ENCODE measurements at regions not wholly inside any gene's neighbourhood (a gene's known extent, or its start where the extent isn't known, plus 50 kb on each side); places are given as distances from the start of the nearest gene placed in this dataset.

DNA sequence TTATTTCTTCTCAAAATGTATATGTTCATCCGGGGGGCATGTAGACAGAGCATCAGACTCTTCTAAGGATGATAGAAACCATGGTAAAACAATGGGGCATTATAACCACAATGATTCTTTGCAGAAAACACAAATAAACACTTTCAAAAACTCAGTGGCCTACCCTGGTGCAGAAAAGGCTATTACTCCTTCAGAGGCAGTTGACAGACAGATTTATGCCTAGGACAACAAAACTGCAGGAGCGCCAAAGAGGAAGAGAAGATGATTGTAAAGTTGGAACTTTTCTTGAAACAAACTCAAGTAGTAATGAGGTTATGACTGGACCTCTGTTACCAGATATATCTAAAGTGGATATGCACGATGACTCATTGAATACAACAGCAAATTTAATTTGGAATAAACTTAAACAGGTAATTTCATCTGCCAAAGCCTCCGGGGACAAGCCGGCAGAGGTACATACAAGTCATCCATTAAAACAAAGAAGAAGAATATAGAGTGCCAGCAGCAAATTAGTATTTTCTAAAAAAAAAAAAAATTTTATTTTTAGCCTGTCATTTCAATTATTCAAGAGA lies 1068.4 kb upstream of the INTU start:
- TF ChIP-seq, protein P1, sequence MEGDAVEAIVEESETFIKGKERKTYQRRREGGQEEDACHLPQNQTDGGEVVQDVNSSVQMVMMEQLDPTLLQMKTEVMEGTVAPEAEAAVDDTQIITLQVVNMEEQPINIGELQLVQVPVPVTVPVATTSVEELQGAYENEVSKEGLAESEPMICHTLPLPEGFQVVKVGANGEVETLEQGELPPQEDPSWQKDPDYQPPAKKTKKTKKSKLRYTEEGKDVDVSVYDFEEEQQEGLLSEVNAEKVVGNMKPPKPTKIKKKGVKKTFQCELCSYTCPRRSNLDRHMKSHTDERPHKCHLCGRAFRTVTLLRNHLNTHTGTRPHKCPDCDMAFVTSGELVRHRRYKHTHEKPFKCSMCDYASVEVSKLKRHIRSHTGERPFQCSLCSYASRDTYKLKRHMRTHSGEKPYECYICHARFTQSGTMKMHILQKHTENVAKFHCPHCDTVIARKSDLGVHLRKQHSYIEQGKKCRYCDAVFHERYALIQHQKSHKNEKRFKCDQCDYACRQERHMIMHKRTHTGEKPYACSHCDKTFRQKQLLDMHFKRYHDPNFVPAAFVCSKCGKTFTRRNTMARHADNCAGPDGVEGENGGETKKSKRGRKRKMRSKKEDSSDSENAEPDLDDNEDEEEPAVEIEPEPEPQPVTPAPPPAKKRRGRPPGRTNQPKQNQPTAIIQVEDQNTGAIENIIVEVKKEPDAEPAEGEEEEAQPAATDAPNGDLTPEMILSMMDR (IDR thresholded peaks at IDR 0.05 in 4 of 5, conservative IDR thresholded peaks at IDR 0.05 in 1 of 5) = no peak
- no peak for TF ChIP-seq POLR2A (IDR thresholded peaks at IDR 0.05)
